HTR-8/SVneo (cell line): ENCODE measurements at regions not wholly inside any gene's neighbourhood (a gene's known extent, or its start where the extent isn't known, plus 50 kb on each side); places are given as distances from the start of the nearest gene placed in this dataset.
A peak's percentile ranks its signal among the peaks of the same experiment; 100 is the strongest.
"Not testable (repeated sequence)": the region's sequence is repeated elsewhere in the genome, so short reads cannot be mapped to it uniquely, and the experiment has no call there.

Experiments used
- DNase-seq: peaks from one replicate; pipeline ENCODE4 v3.0.0; 2011; ENCODE audit warnings: low spot score, mixed read lengths; ENCODE audit not compliant: insufficient read length
- FAIRE-seq: peaks from 2 replicates; lab custom pipeline; 2011; peaks lifted over from hg19 to GRCh38; lab: Jason Lieb, UNC

GRCh38 chr5:143898381-143898780 is 86.4 kb downstream of the HMHB1 start:
- DNase-seq (no peak), FAIRE-seq (no peak)

- DNase-seq (no peak), FAIRE-seq (no peak)
Measured at GRCh38 chr5:143898916-143899591, 87.1 kb downstream of the HMHB1 start.

GRCh38 chr5:143908959-143909358 is 97.0 kb downstream of the HMHB1 start:
- DNase-seq (no peak), FAIRE-seq (no peak)

GRCh38 chr5:143913008-143913752 is 101.2 kb downstream of the HMHB1 start:
- peak; percentile 51 for DNase-seq
- FAIRE-seq, result peak; percentile 93

GRCh38 chr5:143914756-143915155 is 102.8 kb downstream of the HMHB1 start:
- DNase-seq, result no peak
- FAIRE-seq, result no peak

- FAIRE-seq (no peak), DNase-seq (no peak)
Measured at GRCh38 chr5:143916451-143916850, 104.5 kb downstream of the HMHB1 start.

GRCh38 chr5:143918961-143919360 is 107.0 kb downstream of the HMHB1 start:
- DNase-seq, result no peak
- no peak for FAIRE-seq

GRCh38 chr5:143920772-143921171 is 108.8 kb downstream of the HMHB1 start:
- DNase-seq (peak; percentile 12), FAIRE-seq (no peak)

- FAIRE-seq (no peak), DNase-seq (peak; percentile 67)
Measured at GRCh38 chr5:143921525-143922311, 109.8 kb downstream of the HMHB1 start.

GRCh38 chr5:143922718-143923117 is 110.8 kb downstream of the HMHB1 start:
- FAIRE-seq, result no peak
- DNase-seq, result peak; percentile 31

- no peak for FAIRE-seq
Measured at GRCh38 chr5:143923634-143924266, 111.8 kb downstream of the HMHB1 start.

GRCh38 chr5:143924311-143924978 is 112.5 kb downstream of the HMHB1 start:
- FAIRE-seq (no peak), DNase-seq (no peak)

More at GRCh38 chr5:143923634-143924266, 111.8 kb downstream of the HMHB1 start:
- DNase-seq, result peak; percentile 45

- FAIRE-seq, DNase-seq: not testable (repeated sequence)
Measured at GRCh38 chr5:143924979-143925325, 113.0 kb downstream of the HMHB1 start.

- DNase-seq (no peak), FAIRE-seq (no peak)
Measured at GRCh38 chr5:143929486-143929885, 117.5 kb downstream of the HMHB1 start.

- DNase-seq (no peak), FAIRE-seq (no peak)
Measured at GRCh38 chr5:143930561-143930960, 118.6 kb downstream of the HMHB1 start.

- no peak for FAIRE-seq
- no peak for DNase-seq
Measured at GRCh38 chr5:143931476-143931875, 119.5 kb downstream of the HMHB1 start.

GRCh38 chr5:143931986-143932385 is 120.0 kb downstream of the HMHB1 start:
- DNase-seq, result no peak
- no peak for FAIRE-seq

GRCh38 chr5:143932584-143932983 is 120.6 kb downstream of the HMHB1 start:
- DNase-seq, result no peak
- no peak for FAIRE-seq

- FAIRE-seq (no peak), DNase-seq (no peak)
Measured at GRCh38 chr5:143933451-143933850, 121.5 kb downstream of the HMHB1 start.

GRCh38 chr5:143934821-143935220 is 122.9 kb downstream of the HMHB1 start:
- FAIRE-seq (no peak), DNase-seq (no peak)
